ENCODE measurements at regions not wholly inside any gene's neighbourhood (a gene's known extent, or its start where the extent isn't known, plus 50 kb on each side); places are given as distances from the start of the nearest gene placed in this dataset.

GRCh38 chr6:95263840-95264239, 313.5 kb upstream of the MANEA start (continued):
- TF ChIP-seq ETS1 (IDR thresholded peaks at IDR 0.05) = no peak
- no peak for TF ChIP-seq REST (IDR thresholded peaks at IDR 0.05; ENCODE audit: unreplicated experiment)
- TF ChIP-seq JUNB (IDR thresholded peaks at IDR 0.05; ENCODE audit: unreplicated experiment) = no peak

GRCh38 chr6:95266537-95267258, 310.6 kb upstream of the MANEA start:
- Histone ChIP-seq H3K4me3 (no peak overlapping the region), H3F3A (replicated peaks; ENCODE audit: low read depth) (no peaks in the 10 kb centered on the region), H2AFZ (no peak overlapping the region), H3K36me3 (ENCODE audit: insufficient read depth) (no peaks in the 10 kb centered on the region), H3K27ac (ENCODE audit: low read depth) (no peak overlapping the region), H4K20me1 (replicated peaks; ENCODE audit: insufficient read depth) (no peaks in the 10 kb centered on the region), H3K9me2 (ENCODE audit: insufficient read depth) (no peaks in the 10 kb centered on the region), H3K4me2 (no peak overlapping the region), H3K4me1 (ENCODE audit: insufficient read depth) (no peaks in the 10 kb centered on the region), H3K27me3 (ENCODE audit: insufficient read depth) (no peaks in the 10 kb centered on the region), H3K79me2 (replicated peaks; ENCODE audit: insufficient read depth) (no peaks in the 10 kb centered on the region)
- H3K4me1 Mint-ChIP-seq = no peaks in the 10 kb centered on the region
- H3K36me3 Mint-ChIP-seq (ENCODE audit: low read depth) = peaks cover 6% of the 10 kb centered on the region; the same call in 2 of the 3 replicates
- H3K9me3 Mint-ChIP-seq = peaks cover 12% of the 10 kb centered on the region
- no peaks in the 10 kb centered on the region for H3K27me3 Mint-ChIP-seq (ENCODE audit: insufficient read depth, low read depth, poor library complexity)
- no peak for DNase-seq (ENCODE audit: low spot score)
- H3K27ac Mint-ChIP-seq = no peak overlapping the region
- no peak for ATAC-seq
- H3K4me3 Mint-ChIP-seq = no peak overlapping the region
- TF ChIP-seq CREB1 (CRISPR knock-in tag; IDR thresholded peaks at IDR 0.05; ENCODE audit: low read depth) (no peak), STAT1 (IDR thresholded peaks at IDR 0.05; ENCODE audit: unreplicated experiment) (no peak), POLR2AphosphoS5 (IDR thresholded peaks at IDR 0.05; ENCODE audit: low read depth) (no peak), EZH2phosphoT487 (IDR thresholded peaks at IDR 0.05; ENCODE audit: unreplicated experiment) (no peak), ZNF331 (CRISPR knock-in tag; IDR thresholded peaks at IDR 0.05; ENCODE audit: low read depth) (no peak), CTCF (conservative IDR thresholded peaks at IDR 0.05; ENCODE audit: low read depth in 2 of 2) (no peak), NANOG (IDR thresholded peaks at IDR 0.05; ENCODE audit: borderline replicate concordance) (no peak), ZNF114 (CRISPR knock-in tag; IDR thresholded peaks at IDR 0.05) (no peak), JUNB (IDR thresholded peaks at IDR 0.05; ENCODE audit: unreplicated experiment) (no peak), ZNF462 (CRISPR knock-in tag; IDR thresholded peaks at IDR 0.05) (no peak), EZH2 (IDR thresholded peaks at IDR 0.05; ENCODE audit: low read depth, unreplicated experiment) (no peak)

Measured in GM23338 (cell line).